ENCODE measurements at regions not wholly inside any gene's neighbourhood (a gene's known extent, or its start where the extent isn't known, plus 50 kb on each side); places are given as distances from the start of the nearest gene placed in this dataset.

DNA sequence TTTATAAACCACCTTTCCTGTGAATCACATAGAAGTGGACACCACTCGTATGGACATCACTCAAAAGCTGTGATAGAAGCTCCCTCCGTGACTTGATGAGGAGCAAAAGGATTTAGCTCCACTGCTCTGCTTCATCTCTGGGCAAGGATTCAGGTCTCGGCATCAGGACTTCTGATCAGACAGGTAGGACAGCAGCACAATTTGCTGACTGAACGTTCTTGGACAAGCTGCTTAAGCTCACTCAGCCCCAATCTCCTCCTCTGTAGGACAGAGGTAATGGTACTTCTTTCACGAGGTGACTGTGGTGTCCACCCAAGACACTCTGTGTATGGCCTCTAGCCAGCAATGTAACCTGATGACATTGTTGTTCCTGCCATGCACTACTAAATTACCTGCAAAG is 122.6 kb upstream of the AJAP1 start:
- TF ChIP-seq, protein P1, sequence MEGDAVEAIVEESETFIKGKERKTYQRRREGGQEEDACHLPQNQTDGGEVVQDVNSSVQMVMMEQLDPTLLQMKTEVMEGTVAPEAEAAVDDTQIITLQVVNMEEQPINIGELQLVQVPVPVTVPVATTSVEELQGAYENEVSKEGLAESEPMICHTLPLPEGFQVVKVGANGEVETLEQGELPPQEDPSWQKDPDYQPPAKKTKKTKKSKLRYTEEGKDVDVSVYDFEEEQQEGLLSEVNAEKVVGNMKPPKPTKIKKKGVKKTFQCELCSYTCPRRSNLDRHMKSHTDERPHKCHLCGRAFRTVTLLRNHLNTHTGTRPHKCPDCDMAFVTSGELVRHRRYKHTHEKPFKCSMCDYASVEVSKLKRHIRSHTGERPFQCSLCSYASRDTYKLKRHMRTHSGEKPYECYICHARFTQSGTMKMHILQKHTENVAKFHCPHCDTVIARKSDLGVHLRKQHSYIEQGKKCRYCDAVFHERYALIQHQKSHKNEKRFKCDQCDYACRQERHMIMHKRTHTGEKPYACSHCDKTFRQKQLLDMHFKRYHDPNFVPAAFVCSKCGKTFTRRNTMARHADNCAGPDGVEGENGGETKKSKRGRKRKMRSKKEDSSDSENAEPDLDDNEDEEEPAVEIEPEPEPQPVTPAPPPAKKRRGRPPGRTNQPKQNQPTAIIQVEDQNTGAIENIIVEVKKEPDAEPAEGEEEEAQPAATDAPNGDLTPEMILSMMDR (IDR thresholded peaks at IDR 0.05), result no peak
- TF ChIP-seq POLR2AphosphoS5 (IDR thresholded peaks at IDR 0.05), result no peak
